Epithelial cell of prostate (primary cell): ENCODE measurements at regions not wholly inside any gene's neighbourhood (a gene's known extent, or its start where the extent isn't known, plus 50 kb on each side); places are given as distances from the start of the nearest gene placed in this dataset.

ENCODE experiments used
- DNase-seq: peaks from one replicate; pipeline ENCODE4 v3.0.0-alpha.2; 2011; ENCODE audit warnings: low read depth, low spot score
- H3K27ac ChIP-seq: fragments of 450-650 bp; 2 replicates; pipeline ENCODE4 v1.5.1; 2017; ENCODE audit warnings: mild to moderate bottlenecking

DNA sequence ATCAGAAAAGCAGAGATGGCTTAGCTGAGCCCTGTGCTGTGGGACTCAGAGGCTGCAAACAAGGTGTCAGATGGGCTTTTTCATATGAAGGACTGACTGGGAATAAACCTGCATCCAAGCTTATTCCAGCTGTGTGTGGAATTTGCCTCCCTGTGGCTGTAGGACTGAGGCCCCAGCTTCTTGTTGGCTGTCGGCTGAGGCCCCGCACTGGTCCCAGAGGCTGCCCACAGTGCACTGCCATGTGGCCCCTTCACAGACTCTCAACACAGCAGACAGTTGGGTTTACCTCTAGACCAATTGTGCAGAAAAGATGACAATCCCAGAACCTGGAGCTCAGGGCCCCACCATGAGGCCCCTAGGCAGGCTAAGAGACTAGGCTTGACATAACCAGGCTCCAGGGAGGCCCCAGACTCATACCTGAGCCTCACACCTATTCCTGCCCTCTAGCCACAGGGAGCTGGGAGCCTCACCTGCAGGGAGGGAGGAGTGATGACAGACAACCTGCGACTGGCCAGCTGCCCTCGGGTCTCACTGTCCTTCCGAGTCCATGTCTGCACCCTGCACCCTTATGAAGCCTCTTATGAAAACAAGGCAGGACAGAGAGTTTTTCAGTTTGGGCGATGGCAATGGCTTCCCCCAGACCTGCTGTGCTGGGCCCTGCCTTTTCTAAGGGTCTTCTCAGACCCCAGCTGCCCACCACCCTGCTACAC, 615.5 kb downstream of the NPHP4 start:
- DNase-seq: no peak

DNA sequence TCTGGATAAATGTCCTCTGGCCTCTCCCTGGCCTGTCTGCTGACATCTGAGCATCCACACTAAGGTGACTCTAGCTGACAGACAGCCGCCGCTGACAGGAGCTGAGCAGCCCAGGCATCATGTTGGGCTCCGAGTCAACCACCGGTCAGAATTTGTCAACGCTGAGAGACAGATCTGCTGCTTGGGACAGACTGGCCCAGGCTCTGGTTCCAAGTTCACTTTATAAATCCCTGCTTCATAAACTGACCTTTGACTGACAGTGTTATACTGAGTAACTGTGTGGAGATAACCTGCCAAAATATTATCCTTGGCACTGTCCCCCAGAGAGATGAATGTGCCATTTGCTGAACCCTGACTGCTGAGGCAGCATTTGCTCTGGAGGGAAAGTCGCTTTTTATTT, 616.7 kb downstream of the NPHP4 start:
- no peak for DNase-seq
- no peak overlapping the region for H3K27ac ChIP-seq

More for the DNA sequence above, 615.5 kb downstream of the NPHP4 start:
- H3K27ac ChIP-seq: no peak overlapping the region

DNA sequence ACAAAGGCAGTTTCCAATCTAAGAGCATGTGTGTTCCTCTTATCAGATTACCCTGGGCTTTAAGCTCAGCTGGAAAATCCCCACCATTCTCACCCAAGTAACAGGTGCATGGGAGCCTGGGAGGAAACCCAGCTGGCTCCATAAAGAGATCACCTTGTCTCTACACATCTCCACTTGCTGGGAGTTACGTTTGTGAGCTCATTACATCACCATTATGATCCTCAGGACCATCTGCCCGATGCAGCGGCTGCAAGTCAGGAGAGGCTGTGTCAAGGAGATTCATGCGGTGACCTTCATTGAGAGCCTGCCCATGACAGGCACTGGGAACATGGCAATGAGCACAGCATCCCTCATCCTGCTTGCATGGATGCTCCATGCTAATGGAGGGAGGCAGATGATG, 618.0 kb downstream of the NPHP4 start:
- H3K27ac ChIP-seq: no peak overlapping the region
- DNase-seq: no peak

DNA sequence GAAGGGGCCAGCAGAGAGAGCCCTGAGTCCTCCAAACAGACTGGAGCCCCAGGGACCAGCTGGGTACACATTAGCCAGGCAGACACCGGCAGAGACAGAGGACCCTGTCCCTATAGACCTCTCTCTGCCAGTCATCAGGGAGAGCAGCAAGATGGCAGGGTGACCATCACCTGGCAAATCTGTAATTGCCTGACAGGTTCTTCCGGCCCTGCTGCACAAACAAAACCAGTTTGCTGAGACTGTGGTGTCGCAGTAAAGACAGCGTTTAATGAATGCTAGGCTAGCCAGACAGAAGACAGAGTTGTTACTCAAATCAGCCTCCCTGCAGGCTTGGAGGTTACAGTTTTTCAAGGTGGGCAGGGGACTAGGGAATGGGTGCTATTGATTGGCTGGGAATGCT, 618.9 kb downstream of the NPHP4 start:
- no peak overlapping the region for H3K27ac ChIP-seq
- DNase-seq: no peak

- DNase-seq: no peak
- no peak overlapping the region for H3K27ac ChIP-seq
Observed at GRCh38 chr1:5371270-5371669, 621.0 kb downstream of the NPHP4 start.

DNA sequence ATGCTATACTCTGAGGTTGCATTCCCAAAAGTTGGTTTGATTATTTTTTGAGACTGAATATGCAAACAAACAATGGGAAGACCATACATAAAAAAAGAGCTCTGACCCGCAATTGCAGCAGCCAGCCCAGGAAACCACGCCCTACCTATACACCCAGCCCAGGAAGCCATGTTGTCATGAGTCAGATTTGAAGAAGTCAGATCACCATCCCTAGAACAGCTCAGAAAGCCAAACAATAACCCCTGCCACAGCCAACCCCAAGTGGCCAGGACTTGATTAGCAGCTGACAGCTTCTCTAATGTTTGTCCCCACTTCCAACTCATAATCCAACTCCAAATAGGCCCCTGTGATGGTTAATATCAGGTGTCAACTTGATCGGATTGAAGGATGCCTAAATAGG, 621.9 kb downstream of the NPHP4 start:
- DNase-seq: no peak
- H3K27ac ChIP-seq: peak overlapping the region; percentile 63

DNA sequence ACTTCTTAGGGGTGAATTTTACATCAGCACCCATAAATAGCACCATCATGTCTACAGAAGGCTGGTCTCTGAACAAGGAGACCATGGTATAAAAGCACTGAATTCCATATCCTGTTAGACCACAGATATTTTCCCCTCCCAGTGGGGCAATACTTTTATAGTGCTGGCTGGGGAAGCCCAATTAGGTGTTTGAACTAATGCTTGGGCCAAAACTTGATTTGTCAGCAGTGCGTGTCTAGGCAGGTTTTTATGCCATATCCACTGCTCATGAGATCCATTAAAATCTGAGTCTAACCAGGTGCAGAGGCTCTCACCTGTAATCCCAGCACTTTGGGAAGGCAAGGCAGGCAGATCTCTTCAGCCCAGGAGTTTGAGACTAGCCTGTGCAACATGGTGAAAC, 623.0 kb downstream of the NPHP4 start:
- peak overlapping the region; percentile 63 for H3K27ac ChIP-seq
- no peak for DNase-seq

GRCh38 chr1:5368201-5368600, 624.0 kb downstream of the NPHP4 start:
- H3K27ac ChIP-seq: no peak overlapping the region
- DNase-seq: no peak

GRCh38 chr1:5367306-5367705, 624.9 kb downstream of the NPHP4 start:
- no peak overlapping the region for H3K27ac ChIP-seq
- no peak for DNase-seq

DNA sequence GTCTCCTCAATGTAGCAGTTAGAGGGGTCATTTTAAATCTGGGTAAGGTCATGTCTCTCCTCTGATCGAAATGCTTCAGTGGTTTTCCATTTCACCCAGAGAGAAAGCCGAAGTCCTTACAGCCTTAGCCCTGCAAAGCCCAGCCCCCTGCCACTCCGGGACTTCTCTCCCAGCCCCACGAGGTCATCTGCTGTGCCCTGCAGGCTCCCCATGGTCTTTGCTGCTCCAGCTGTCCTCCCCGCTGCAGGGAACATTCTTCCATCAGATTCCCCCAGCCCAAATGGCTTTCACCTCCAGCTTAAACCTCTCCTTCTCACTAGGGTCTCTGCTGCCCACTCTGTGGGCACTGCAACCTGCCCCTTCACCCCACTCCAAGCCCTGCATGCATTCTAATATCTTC, 626.5 kb downstream of the NPHP4 start:
- no peak for DNase-seq
- H3K27ac ChIP-seq: no peak overlapping the region

DNA sequence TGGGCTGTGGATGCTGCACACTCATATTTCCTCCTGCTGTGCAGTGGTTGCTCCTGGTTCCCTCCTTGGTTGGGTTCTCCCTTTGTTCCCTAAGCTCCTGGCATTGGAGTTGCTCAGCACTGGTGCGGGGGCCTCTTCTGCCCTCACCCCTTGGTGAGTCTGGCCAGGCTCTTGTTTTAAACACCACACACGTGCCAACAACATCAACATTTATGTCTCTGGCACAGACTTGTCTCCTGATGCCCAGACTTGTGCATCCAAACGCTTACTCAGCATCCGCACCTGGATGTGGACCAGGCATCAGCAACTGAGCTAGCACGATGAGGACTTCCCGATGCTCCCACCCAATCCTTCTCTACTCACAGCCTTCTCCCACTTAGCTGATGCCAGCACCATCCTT, 627.6 kb downstream of the NPHP4 start:
- DNase-seq: no peak
- no peak overlapping the region for H3K27ac ChIP-seq

- DNase-seq: no peak
- no peak overlapping the region for H3K27ac ChIP-seq
Observed at GRCh38 chr1:5354681-5355080, 637.5 kb downstream of the NPHP4 start.

GRCh38 chr1:5351366-5351765, 640.9 kb downstream of the NPHP4 start:
- H3K27ac ChIP-seq: no peak overlapping the region
- no peak for DNase-seq

GRCh38 chr1:5349526-5349925, 642.7 kb downstream of the NPHP4 start:
- no peak overlapping the region for H3K27ac ChIP-seq
- no peak for DNase-seq

GRCh38 chr1:5348732-5349465, 643.3 kb downstream of the NPHP4 start:
- no peak for DNase-seq
- H3K27ac ChIP-seq: no peak overlapping the region

GRCh38 chr1:5347726-5348125, 644.5 kb downstream of the NPHP4 start:
- no peak overlapping the region for H3K27ac ChIP-seq
- no peak for DNase-seq

DNA sequence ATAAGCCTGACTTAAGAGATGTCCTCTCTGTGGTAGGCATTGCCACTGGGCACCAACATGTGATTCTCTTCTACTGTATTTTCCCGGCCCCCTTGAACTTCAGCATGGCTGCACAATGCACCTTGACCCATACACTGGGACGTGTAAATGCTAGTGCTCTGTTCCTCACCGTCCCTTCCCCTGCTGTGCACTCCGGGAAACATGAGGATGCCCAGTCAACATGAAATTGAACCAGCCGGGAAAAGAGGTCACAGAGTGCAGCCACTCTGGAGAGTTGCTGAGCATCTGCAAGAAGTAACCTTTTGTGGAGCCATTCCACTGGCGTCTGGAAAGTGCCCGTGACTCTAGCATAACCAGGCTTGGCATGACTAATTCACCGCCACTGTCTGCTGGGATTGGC, 646.7 kb downstream of the NPHP4 start:
- no peak overlapping the region for H3K27ac ChIP-seq
- no peak for DNase-seq

DNA sequence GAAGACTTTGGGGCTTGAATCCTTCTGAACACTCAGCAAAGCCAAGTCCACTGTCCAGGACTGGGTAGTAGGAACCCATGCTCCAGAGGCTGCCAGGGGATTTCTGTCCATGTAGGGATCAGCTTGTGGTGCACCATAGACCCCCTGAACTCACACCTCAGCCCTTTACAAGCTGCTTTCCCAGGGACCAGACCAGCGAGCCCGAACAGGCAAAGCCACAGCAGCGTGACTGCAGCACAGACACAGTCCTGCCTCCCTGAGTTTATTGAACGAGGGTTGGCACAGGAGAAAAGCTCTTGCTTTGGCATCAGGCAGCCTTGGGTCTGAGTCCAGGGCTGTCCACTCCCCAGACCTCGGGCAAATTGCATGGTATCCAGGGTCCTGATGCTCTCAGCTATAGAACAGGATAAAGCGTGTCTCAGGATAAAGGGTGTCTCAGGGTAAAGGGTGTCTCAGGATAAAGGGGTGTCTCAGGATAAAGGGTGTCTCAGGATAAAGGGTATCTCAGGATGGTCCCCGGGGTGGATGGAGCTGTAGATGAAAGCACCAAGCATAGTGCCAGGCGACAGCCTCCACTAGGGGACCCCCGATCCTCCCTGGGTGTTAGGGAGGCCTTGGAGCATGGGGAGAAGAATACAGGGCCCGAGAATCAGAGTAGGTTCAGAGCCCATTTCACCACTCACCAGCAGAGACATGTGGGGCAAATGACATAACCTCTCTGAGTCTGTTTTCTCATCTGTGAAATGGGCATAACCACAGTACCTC, 648.8 kb downstream of the NPHP4 start:
- DNase-seq: no peak
- no peak overlapping the region for H3K27ac ChIP-seq

- H3K27ac ChIP-seq: no peak overlapping the region
- DNase-seq: no peak
Observed at GRCh38 chr1:5342830-5343229, 649.4 kb downstream of the NPHP4 start.

GRCh38 chr1:5342172-5342571, 650.1 kb downstream of the NPHP4 start:
- no peak overlapping the region for H3K27ac ChIP-seq
- DNase-seq: no peak

DNA sequence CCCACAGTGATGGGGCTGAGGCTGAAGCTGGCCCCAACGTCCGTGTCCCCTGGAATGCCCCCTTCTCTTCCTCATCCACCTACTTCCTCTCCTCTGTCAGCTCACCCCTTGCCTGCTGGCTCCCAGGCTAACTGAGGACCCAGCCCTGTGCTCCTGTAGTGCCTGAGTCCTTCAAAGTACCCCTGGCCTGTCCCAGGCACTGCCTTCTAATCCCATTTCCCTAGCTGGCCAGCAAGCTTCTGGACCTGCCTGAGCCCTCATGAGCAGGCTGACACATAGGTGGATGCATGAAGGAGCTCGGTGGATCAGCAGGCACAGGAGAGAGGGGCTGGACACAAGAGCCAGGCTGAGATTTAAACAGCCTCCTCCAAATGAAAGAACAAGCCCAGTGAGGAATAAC, 650.8 kb downstream of the NPHP4 start:
- DNase-seq: no peak
- H3K27ac ChIP-seq: no peak overlapping the region
